T-helper 17 cell (primary cell): ENCODE measurements at regions not wholly inside any gene's neighbourhood (a gene's known extent, or its start where the extent isn't known, plus 50 kb on each side); places are given as distances from the start of the nearest gene placed in this dataset.
A peak's percentile ranks its signal among the peaks of the same experiment; 100 is the strongest.

ENCODE experiments used
- ATAC-seq: fragments of 150-1000 bp; cut with Tn5 transposase; 2 replicates; pipeline ENCODE4 v1.10.0; 2021; ENCODE audit warnings: mild to moderate bottlenecking, moderate library complexity
- DNase-seq, 3 donors: peaks; one replicate each; pipeline versions ENCODE4 v3.0.0 to v3.0.0-alpha.2; 2020 to 2021
- H3K9me3 ChIP-seq: one replicate; pipeline ENCODE4 v1.7.0; 2013; ENCODE audit warnings: low read length, mild to moderate bottlenecking; ENCODE audit not compliant: control insufficient read depth, poor library complexity, severe bottlenecking
- H3K27ac Mint-ChIP-seq: one replicate; pipeline ENCODE4 v1.8.0; 2022; ENCODE audit warnings: mild to moderate bottlenecking, moderate library complexity, mixed read lengths
- H3K27me3 Mint-ChIP-seq: one replicate; pipeline ENCODE4 v1.8.0; 2022; ENCODE audit warnings: mixed read lengths
- H3K36me3 Mint-ChIP-seq: one replicate; pipeline ENCODE4 v1.8.0; 2022; ENCODE audit warnings: low read depth, mixed read lengths
- H3K4me1 Mint-ChIP-seq: one replicate; pipeline ENCODE4 v1.8.0; 2022; ENCODE audit warnings: mild to moderate bottlenecking, mixed read lengths
- H3K4me3 Mint-ChIP-seq: one replicate; pipeline ENCODE4 v1.8.0; 2022; ENCODE audit warnings: mild to moderate bottlenecking, moderate library complexity, mixed read lengths

- ATAC-seq (no peak), DNase-seq (no peak)
- Mint-ChIP-seq H3K4me3 (no peak overlapping the region), H3K27ac (no peak overlapping the region), H3K36me3 (no peaks in the 10 kb centered on the region), H3K27me3 (peaks cover 39% of the 10 kb centered on the region), H3K4me1 (no peaks in the 10 kb centered on the region)
- H3K9me3 ChIP-seq = no peaks in the 10 kb centered on the region
Measured at GRCh38 chr10:111131168-111131799, 54.5 kb downstream of the ADRA2A start.

- DNase-seq (no peak), ATAC-seq (no peak)
- Mint-ChIP-seq H3K4me3 (no peak overlapping the region), H3K4me1 (no peaks in the 10 kb centered on the region), H3K27me3 (peaks cover 59% of the 10 kb centered on the region), H3K27ac (no peak overlapping the region), H3K36me3 (peaks cover 2% of the 10 kb centered on the region)
- no peaks in the 10 kb centered on the region for H3K9me3 ChIP-seq
Measured at GRCh38 chr10:111137007-111137406, 60.2 kb downstream of the ADRA2A start.

DNA sequence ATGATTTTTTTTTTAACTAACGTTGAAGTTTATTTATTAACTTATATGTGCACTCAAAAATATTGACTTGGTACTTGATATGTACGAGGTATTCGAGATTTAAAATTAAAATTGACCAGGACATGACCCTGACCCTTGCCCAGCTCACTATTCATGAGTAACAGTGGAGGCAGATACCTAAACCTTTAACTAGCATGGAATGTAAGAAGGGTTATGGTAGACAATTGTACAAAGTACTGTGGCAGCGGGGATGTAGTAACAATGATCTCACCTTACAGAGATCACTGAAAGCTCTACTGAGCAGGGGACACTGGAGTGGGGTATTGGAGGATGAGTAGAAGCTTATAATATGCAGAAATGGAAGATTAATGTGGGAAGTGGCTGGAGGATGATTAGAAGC is 60.8 kb downstream of the ADRA2A start:
- ATAC-seq (no peak), DNase-seq (no peak)
- no peaks in the 10 kb centered on the region for H3K9me3 ChIP-seq
- peaks cover 64% of the 10 kb centered on the region for H3K27me3 Mint-ChIP-seq
- peaks cover 2% of the 10 kb centered on the region for H3K36me3 Mint-ChIP-seq
- no peaks in the 10 kb centered on the region for H3K4me1 Mint-ChIP-seq
- H3K27ac Mint-ChIP-seq = no peak overlapping the region
- no peak overlapping the region for H3K4me3 Mint-ChIP-seq

- DNase-seq = no peak
- Mint-ChIP-seq H3K4me3 (no peak overlapping the region), H3K27me3 (peaks cover 68% of the 10 kb centered on the region), H3K27ac (no peak overlapping the region), H3K36me3 (peaks cover 2% of the 10 kb centered on the region), H3K4me1 (no peaks in the 10 kb centered on the region)
- ATAC-seq = no peak
- no peaks in the 10 kb centered on the region for H3K9me3 ChIP-seq
Measured at GRCh38 chr10:111138544-111138943, 61.7 kb downstream of the ADRA2A start.

GRCh38 chr10:111139567-111139966 is 62.7 kb downstream of the ADRA2A start:
- Mint-ChIP-seq H3K4me3 (no peak overlapping the region), H3K27ac (no peak overlapping the region), H3K36me3 (peaks cover 2% of the 10 kb centered on the region), H3K27me3 (peaks cover 63% of the 10 kb centered on the region), H3K4me1 (no peaks in the 10 kb centered on the region)
- H3K9me3 ChIP-seq = no peaks in the 10 kb centered on the region
- DNase-seq = no peak
- ATAC-seq = no peak

- Mint-ChIP-seq H3K4me3 (no peak overlapping the region), H3K27ac (no peak overlapping the region), H3K36me3 (peaks cover 2% of the 10 kb centered on the region), H3K4me1 (peaks cover 12% of the 10 kb centered on the region), H3K27me3 (peaks cover 57% of the 10 kb centered on the region)
- no peak for ATAC-seq
- H3K9me3 ChIP-seq = no peaks in the 10 kb centered on the region
- no peak for DNase-seq
Measured at GRCh38 chr10:111142092-111142768, 65.4 kb downstream of the ADRA2A start.

- H3K36me3 Mint-ChIP-seq = peaks cover 2% of the 10 kb centered on the region
Measured at GRCh38 chr10:111146025-111146640, 69.3 kb downstream of the ADRA2A start.

GRCh38 chr10:111148025-111148424 is 71.2 kb downstream of the ADRA2A start:
- Mint-ChIP-seq H3K4me3 (no peak overlapping the region), H3K27ac (no peak overlapping the region)
- no peak for ATAC-seq

More at GRCh38 chr10:111146025-111146640, 69.3 kb downstream of the ADRA2A start:
- no peaks in the 10 kb centered on the region for H3K9me3 ChIP-seq
- peaks cover 12% of the 10 kb centered on the region for H3K4me1 Mint-ChIP-seq
- peak overlapping the region; percentile 51 for H3K27ac Mint-ChIP-seq
- DNase-seq = no peak
- H3K4me3 Mint-ChIP-seq = peak overlapping the region; percentile 19
- ATAC-seq = no peak
- H3K27me3 Mint-ChIP-seq = peaks cover 44% of the 10 kb centered on the region

GRCh38 chr10:111148440-111148839 is 71.6 kb downstream of the ADRA2A start:
- DNase-seq = no peak
- H3K9me3 ChIP-seq = no peaks in the 10 kb centered on the region
- ATAC-seq = no peak
- Mint-ChIP-seq H3K4me1 (peaks cover 12% of the 10 kb centered on the region), H3K36me3 (no peaks in the 10 kb centered on the region), H3K27ac (no peak overlapping the region), H3K4me3 (no peak overlapping the region), H3K27me3 (peaks cover 35% of the 10 kb centered on the region)

More at GRCh38 chr10:111148025-111148424, 71.2 kb downstream of the ADRA2A start:
- no peaks in the 10 kb centered on the region for H3K36me3 Mint-ChIP-seq
- no peaks in the 10 kb centered on the region for H3K9me3 ChIP-seq
- DNase-seq = no peak
- peaks cover 12% of the 10 kb centered on the region for H3K4me1 Mint-ChIP-seq
- H3K27me3 Mint-ChIP-seq = peaks cover 39% of the 10 kb centered on the region

- no peaks in the 10 kb centered on the region for H3K36me3 Mint-ChIP-seq
- H3K9me3 ChIP-seq = no peaks in the 10 kb centered on the region
- H3K4me1 Mint-ChIP-seq = peaks cover 12% of the 10 kb centered on the region
- no peak overlapping the region for H3K4me3 Mint-ChIP-seq
- no peak for DNase-seq
- no peak for ATAC-seq
- H3K27me3 Mint-ChIP-seq = peaks cover 37% of the 10 kb centered on the region
- no peak overlapping the region for H3K27ac Mint-ChIP-seq
Measured at GRCh38 chr10:111150691-111151090, 73.9 kb downstream of the ADRA2A start.

DNA sequence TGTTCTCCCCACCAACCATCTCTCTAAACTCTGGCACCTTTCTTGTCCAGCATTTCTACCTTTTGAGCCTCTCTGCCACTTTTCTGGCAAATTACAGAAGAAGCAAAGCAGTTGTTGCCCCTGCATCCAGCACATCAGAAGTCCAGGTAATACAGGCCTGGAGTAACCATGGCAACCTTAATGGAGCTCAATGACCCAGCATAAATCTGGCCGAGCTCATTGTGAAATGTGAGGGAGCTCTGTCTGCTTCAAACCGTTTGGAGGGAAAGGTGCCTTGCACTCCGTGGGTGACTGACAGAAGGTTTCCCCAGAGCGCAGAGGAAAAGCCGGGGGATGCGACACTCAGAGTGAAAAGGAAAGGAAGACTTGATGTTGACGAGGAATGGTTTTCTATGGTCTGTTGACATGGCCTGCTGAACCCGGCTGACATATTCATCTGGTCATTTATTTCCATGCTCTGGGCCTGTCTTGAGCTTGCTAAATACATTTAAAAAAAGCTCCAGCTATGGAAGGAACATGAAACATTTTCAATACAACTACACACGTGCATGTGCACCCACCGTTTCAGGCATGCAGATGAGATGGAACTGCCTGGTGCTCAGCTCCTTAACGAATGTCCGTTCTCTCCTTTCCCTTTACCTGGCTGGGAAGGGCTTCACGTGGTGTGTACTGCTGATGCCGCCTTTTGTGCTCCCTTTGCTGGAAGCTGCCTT is 74.9 kb downstream of the ADRA2A start:
- no peak overlapping the region for H3K4me3 Mint-ChIP-seq
- peaks cover 4% of the 10 kb centered on the region for H3K36me3 Mint-ChIP-seq
- no peak overlapping the region for H3K27ac Mint-ChIP-seq
- no peaks in the 10 kb centered on the region for H3K9me3 ChIP-seq
- H3K4me1 Mint-ChIP-seq = peaks cover 3% of the 10 kb centered on the region
- DNase-seq (no peak), ATAC-seq (no peak)
- peaks cover 45% of the 10 kb centered on the region for H3K27me3 Mint-ChIP-seq

GRCh38 chr10:111156754-111157153 is 79.9 kb downstream of the ADRA2A start:
- no peak overlapping the region for H3K4me3 Mint-ChIP-seq

GRCh38 chr10:111158595-111158994 is 81.8 kb downstream of the ADRA2A start:
- no peaks in the 10 kb centered on the region for H3K4me1 Mint-ChIP-seq

More at GRCh38 chr10:111156754-111157153, 79.9 kb downstream of the ADRA2A start:
- ATAC-seq (no peak), DNase-seq (no peak)
- Mint-ChIP-seq H3K4me1 (no peaks in the 10 kb centered on the region), H3K36me3 (peaks cover 4% of the 10 kb centered on the region), H3K27me3 (peaks cover 52% of the 10 kb centered on the region), H3K27ac (no peak overlapping the region)
- no peaks in the 10 kb centered on the region for H3K9me3 ChIP-seq

More at GRCh38 chr10:111158595-111158994, 81.8 kb downstream of the ADRA2A start:
- Mint-ChIP-seq H3K27ac (no peak overlapping the region), H3K4me3 (no peak overlapping the region), H3K27me3 (peaks cover 56% of the 10 kb centered on the region), H3K36me3 (peaks cover 4% of the 10 kb centered on the region)
- no peaks in the 10 kb centered on the region for H3K9me3 ChIP-seq
- DNase-seq (no peak), ATAC-seq (no peak)
